ENCODE measurements at regions not wholly inside any gene's neighbourhood (a gene's known extent, or its start where the extent isn't known, plus 50 kb on each side); places are given as distances from the start of the nearest gene placed in this dataset.

- no peak overlapping the region for H4K5ac ChIP-seq (ENCODE audit: low read depth, low read length)
- no peak overlapping the region for H3K14ac ChIP-seq (replicated peaks; ENCODE audit: low read depth, low read length)
- no peak overlapping the region for H3K9ac ChIP-seq (ENCODE audit: low read depth, low read length)
- no peak overlapping the region for H2BK15ac ChIP-seq (ENCODE audit: low read depth, low read length)
- no peaks in the 10 kb centered on the region for H3K9me1 ChIP-seq (ENCODE audit: insufficient read depth, low read length)
- H3K23ac ChIP-seq (ENCODE audit: low read depth, low read length): no peak overlapping the region
- DNase-seq (no peak), ATAC-seq (ENCODE audit: low read depth) (no peak)
- ChIA-PET CTCF (interaction anchor here (0.6 kb wide), 1 partner anchor 16 kb away, joined by 4 read pairs; no protein-coding TSS in a partner anchor), POLR2A (ENCODE audit: unreplicated experiment) (no interaction called here)
- intact Hi-C loops (cut with micrococcal nuclease) (no loop called here), in situ Hi-C loops (cut with MboI; ENCODE audit: low sequenced_read_pairs) (no loop called here), dilution Hi-C loops (cut with HindIII; ENCODE audit: low sequenced_read_pairs, unreplicated experiment) (no loop called here)
- TF ChIP-seq NFE2L2 (IDR thresholded peaks at IDR 0.05; ENCODE audit: low read depth, low read length): no peak
- TF ChIP-seq RCOR1 (IDR thresholded peaks at IDR 0.05; ENCODE audit: insufficient replicate concordance, low read length): no peak
- no peak for TF ChIP-seq FOS (IDR thresholded peaks at IDR 0.05; ENCODE audit: low read depth, low read length)
- TF ChIP-seq MXI1 (IDR thresholded peaks at IDR 0.05; ENCODE audit: borderline replicate concordance, low read depth, low read length): no peak
- no peak for TF ChIP-seq USF2 (IDR thresholded peaks at IDR 0.05; ENCODE audit: low read depth, low read length)
- TF ChIP-seq MAFK (IDR thresholded peaks at IDR 0.05; ENCODE audit: low read depth, low read length): no peak
- no peak overlapping the region for H3K27ac ChIP-seq (ENCODE audit: insufficient read depth, low read length)
- no peak overlapping the region for H2AFZ ChIP-seq (replicated peaks; ENCODE audit: low read length, poor library complexity)
- no peak overlapping the region for H3K4me2 ChIP-seq (ENCODE audit: low read depth, low read length)
- no peak overlapping the region for H3K4me3 ChIP-seq (ENCODE audit: insufficient read depth, low read depth, low read length)
- H3K36me3 ChIP-seq (ENCODE audit: control insufficient read depth, insufficient read depth, low read length): no peaks in the 10 kb centered on the region
- H2BK5ac ChIP-seq (ENCODE audit: low read depth, low read length, poor library complexity, severe bottlenecking): no peak overlapping the region
- no peaks in the 10 kb centered on the region for H3K27me3 ChIP-seq (ENCODE audit: control insufficient read depth, insufficient read depth, low read length)
- no TSS peak for BruUV-seq (replicated peaks)
- no peak overlapping the region for H3K4ac ChIP-seq (ENCODE audit: low read depth, low read length)
- no peaks in the 10 kb centered on the region for H3K4me1 ChIP-seq (ENCODE audit: control insufficient read depth, insufficient read depth, low read length)
- no peak overlapping the region for H4K8ac ChIP-seq (ENCODE audit: low read depth in 2 of 2, low read length in 2 of 2)
- no peak overlapping the region for H2AK9ac ChIP-seq (replicated peaks; ENCODE audit: low read depth, low read length, poor library complexity)
- H2AK5ac ChIP-seq (ENCODE audit: low read depth, low read length): no peak overlapping the region
- H4K20me1 ChIP-seq (ENCODE audit: insufficient read depth, low read length): no peaks in the 10 kb centered on the region
- no peak overlapping the region for H2BK120ac ChIP-seq (ENCODE audit: low read depth, low read length)
- H4K91ac ChIP-seq (ENCODE audit: insufficient read depth, low read depth, low read length): no peak overlapping the region
- peaks cover 5% of the 10 kb centered on the region; the same call in 1 of the 2 replicates for H3K9me3 ChIP-seq (ENCODE audit: control insufficient read depth, insufficient read depth, low read length)
- no peak overlapping the region for H2BK20ac ChIP-seq (ENCODE audit: low read depth, low read length)
- H3K79me1 ChIP-seq (ENCODE audit: low read depth in 1 of 2, low read length in 2 of 2): no peaks in the 10 kb centered on the region
- H3K18ac ChIP-seq (ENCODE audit: low read depth, low read length): no peak overlapping the region
- 44% methylated on average over 1 of the region's 4 CpGs; no CpG with 5 or more reads in 1 of the 2 experiments for WGBS, 2 experiments (ENCODE audit: extremely low coverage in 2 of 2, insufficient read length in 1 of 2)
- H3K56ac ChIP-seq (ENCODE audit: extremely low read depth, insufficient read depth, low read length): no peak overlapping the region
Observed at GRCh38 chrX:80354966-80355465, 65.2 kb upstream of the TENT5D start.
